Hepatic stellate cell (primary cell): ENCODE measurements at regions not wholly inside any gene's neighbourhood (a gene's known extent, or its start where the extent isn't known, plus 50 kb on each side); places are given as distances from the start of the nearest gene placed in this dataset.
"Not testable (repeated sequence)": the region's sequence is repeated elsewhere in the genome, so short reads cannot be mapped to it uniquely, and the experiment has no call there.

ENCODE experiments used
- DNase-seq: peaks from one replicate; pipeline ENCODE4 v3.0.0; 2011; ENCODE audit warnings: low spot score

GRCh38 chr3:78087134-78087533, 1047.2 kb downstream of the ROBO2 start:
- no peak for DNase-seq

DNA sequence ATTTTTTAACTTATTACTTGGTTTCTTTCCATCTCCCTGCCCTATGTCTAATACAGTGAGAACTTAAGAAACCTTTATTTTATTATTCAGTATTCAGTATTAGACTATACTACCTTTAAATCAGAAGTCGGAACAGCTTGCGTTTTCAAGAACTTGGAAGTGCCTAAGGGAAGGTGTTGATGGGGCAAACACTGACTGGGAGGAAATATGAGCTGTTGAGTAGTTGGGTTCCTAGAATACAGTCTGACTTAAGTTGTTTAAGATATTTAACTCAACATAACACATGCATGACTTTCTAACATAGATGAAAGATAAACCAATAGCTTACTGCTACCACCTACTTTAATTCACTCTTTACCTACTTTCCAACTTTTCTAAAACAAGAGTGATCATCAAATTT, 1048.1 kb downstream of the ROBO2 start:
- DNase-seq: no peak

GRCh38 chr3:78090382-78090781, 1050.5 kb downstream of the ROBO2 start:
- no peak for DNase-seq

GRCh38 chr3:78091478-78092119, 1051.7 kb downstream of the ROBO2 start:
- DNase-seq: no peak

GRCh38 chr3:78092574-78092973, 1052.7 kb downstream of the ROBO2 start:
- DNase-seq: not testable (repeated sequence)

GRCh38 chr3:78096488-78097255, 1056.8 kb downstream of the ROBO2 start:
- peak; percentile 31 for DNase-seq

- DNase-seq: no peak
Observed at GRCh38 chr3:78098367-78098766, 1058.5 kb downstream of the ROBO2 start.

- DNase-seq: peak; percentile 38
Observed at GRCh38 chr3:78101384-78101783, 1061.5 kb downstream of the ROBO2 start.

GRCh38 chr3:78108269-78108961, 1068.5 kb downstream of the ROBO2 start:
- not testable (repeated sequence) for DNase-seq

DNA sequence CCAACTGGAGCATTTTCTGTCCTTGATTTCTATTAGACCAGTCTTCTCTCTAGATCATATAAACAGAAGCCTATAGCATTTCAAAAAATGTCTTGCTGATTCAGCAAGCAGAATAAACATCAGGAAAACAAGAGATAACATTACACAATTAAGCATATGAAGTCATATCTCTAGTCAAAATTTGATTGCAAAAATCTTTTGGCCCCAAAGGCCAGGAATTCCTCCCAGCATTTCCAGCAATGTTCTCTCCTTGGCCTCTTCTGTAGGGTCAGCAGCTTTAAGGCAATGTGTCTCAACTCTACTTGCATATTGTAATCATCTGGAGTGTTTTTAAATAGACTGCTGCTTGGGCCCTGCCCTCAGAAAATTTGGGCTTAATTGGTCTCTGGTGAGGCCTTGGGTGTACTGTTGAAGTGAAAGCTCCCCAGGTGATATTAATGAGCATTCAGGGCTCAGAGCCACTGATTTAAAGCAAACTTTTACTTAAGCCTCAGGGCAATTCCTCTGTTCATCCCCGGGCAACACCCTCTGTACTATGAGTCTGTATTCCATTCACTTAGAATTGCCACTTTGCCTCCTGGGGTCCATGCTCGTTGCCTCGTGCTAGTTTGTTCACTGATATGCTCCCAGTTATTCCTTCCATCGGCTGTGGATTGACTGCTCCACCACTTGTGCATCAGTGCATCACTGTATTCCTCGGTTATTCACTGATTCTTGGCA, 1072.6 kb downstream of the ROBO2 start:
- DNase-seq: peak; percentile 11

DNA sequence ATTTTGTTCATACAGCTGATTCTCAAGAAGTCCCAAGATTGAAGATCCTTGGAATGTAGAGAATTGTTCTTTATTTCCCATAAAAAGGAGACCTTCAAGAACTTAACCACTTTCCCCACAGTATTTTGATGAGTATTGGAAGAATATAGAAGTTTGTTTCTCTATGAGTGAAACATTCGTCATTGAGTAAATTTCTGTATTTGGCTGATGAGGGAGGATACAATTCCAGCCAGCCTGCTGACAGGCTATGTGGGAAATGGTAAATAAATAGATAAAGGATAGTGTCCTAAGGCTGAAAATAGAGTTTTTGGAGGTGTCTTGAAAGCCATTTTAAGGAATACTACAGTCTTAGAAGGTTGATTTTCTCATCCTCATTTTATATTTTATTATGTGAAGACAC, 1076.1 kb downstream of the ROBO2 start:
- no peak for DNase-seq

DNA sequence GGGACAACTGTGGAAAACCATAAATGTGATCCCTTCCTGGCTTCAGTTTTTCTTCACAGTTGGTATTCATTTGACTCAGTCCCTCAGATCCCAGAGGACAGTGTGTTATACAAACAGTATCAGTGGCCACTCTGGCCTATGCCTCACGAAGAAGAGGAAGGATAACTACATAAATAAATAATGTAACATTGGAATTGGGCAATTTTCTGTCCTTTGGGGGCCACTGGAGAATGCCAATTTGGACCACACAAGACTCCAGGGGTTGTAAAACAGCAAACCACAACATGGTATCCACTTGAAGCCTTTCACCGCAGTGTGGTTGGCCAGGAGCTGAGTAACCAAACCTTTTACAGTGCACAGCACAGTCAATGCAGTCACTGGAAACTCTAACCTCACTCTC, 1077.0 kb downstream of the ROBO2 start:
- peak; percentile 31 for DNase-seq

GRCh38 chr3:78123058-78123457, 1083.2 kb downstream of the ROBO2 start:
- DNase-seq: no peak

GRCh38 chr3:78129707-78130106, 1089.8 kb downstream of the ROBO2 start:
- DNase-seq: no peak

GRCh38 chr3:78130741-78131290, 1090.9 kb downstream of the ROBO2 start:
- DNase-seq: no peak

DNA sequence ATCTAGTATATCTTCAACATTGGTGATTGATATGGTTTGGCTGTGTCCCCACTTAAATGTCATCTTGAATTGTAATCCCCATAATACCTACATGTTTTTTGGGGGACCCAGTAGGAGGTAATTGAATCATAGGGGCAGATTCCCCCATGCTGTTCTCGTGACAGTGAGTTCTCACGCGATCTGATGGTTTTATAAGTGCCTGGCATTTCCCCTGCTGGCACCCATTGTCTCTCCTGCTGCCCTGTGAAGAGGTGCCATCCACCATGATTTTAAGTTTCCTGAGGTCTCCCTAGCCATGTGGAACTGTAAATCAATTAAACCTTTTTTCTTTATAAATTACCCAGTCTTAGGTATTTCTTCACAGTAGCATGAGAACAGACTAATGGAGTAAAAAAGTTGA, 1094.6 kb downstream of the ROBO2 start:
- DNase-seq: no peak

DNA sequence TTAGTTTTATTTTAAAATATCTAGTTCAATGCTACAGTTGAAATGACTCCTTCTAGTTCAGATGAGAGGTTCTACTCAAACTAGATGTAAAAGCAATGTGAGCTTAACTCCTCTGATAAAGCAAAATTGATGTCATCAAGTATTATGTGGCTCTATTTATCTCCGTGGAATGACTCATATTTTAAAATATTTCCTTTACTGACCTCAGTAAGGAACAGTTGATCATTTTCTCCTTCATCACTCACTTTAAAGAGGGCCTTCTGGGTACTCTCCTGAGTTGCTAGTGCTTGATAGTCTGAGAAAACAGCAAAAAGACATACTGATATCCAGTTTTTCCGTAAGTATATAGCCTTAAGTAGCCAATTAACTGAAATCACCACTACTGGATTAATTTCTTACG, 1099.3 kb downstream of the ROBO2 start:
- peak; percentile 34 for DNase-seq

DNA sequence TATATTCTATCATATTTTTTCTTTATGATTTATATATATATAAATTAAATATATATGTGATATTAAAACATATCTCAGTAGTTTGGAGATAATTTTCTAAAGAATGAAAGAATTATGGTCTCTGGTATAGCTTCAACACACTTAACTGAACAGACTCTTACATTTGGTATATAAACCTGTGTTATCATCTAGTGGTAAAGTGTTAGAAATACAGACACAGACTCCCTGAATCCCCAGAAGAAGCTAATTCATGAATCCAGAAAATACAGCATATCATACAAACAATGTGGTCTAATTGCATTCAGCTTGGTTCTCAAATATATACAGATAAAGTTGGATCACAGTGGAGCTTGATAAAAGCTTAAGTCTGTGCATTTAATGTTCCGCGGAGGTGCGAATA, 1100.4 kb downstream of the ROBO2 start:
- DNase-seq: no peak

DNA sequence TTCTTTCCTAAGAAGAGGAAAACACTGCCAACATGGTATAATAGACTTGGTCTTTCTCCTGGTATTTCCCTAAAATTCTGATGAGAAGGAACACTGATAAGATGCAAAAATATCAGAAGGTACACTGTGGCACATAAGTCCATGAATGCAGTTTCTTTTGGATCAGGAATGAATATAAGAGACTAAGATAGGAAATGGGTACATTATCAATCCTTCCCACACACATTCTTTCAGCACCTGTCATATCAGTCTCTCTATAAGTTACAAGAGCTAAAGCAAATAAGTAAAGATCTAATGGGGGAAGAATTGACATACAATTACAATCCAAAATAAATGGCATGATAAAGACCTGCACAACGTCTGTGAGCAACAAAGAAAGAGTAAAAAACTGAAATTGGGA, 1101.0 kb downstream of the ROBO2 start:
- no peak for DNase-seq

DNA sequence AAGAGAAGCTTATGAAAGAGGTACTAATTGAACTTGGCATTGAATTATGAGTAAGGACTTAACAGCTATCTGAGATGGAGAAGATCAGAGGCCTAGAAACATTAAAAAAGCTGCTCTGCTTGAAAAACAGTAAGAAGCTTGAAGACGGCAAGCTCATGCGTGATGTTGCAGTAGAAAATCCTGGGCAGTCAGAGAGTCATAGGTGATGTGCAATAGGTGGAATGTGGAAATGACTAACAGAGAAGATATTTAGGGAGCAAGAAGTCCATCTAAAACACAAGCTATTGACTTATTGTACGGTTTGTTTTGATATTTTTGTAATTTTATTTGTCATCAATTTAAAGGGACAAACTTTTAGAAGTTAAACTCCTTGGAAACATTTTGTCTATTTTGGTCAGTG, 1101.4 kb downstream of the ROBO2 start:
- peak; percentile 27 for DNase-seq

DNA sequence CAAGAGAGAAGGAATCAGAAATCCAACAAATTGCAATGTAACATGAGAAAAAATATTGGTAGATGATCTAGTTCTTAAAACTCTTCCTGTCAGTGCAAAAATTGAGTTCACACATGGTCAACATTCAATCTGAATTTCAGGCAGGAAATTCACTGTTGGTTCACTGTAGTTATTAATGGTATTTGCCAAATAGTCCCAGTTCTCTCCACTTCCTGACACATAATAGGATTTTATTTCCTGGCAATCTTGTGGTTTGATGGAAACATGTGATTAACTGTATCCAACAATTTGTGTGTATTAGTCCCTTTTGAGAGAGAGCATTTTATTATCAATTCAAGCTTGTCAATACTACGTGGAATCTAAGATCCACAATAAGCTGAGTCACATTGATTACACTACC, 1103.1 kb downstream of the ROBO2 start:
- no peak for DNase-seq
